ENCODE measurements at regions not wholly inside any gene's neighbourhood (a gene's known extent, or its start where the extent isn't known, plus 50 kb on each side); places are given as distances from the start of the nearest gene placed in this dataset.
"Not testable (repeated sequence)": the region's sequence is repeated elsewhere in the genome, so short reads cannot be mapped to it uniquely, and the experiment has no call there.

DNA sequence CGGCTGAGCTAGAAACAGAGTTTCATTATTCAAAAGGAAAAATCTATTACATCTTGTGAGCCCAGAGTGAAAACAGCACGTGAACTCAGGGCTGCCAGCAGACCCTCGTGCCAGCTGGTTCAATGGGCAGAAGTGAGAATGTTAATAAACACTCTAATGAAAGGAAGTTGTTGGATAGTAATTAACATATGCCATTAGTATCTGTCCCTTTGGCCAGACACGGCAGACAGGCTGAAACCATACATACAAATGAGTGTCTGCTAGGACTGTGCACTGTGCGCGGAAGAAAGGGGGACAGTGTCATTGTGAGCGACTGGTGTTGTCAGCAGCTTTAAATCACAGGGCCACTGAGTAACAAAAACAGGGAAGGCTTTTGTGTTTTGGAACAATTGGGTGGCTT is 121.9 kb upstream of the TSC22D1 start:
- DNase-seq, result no peak

DNA sequence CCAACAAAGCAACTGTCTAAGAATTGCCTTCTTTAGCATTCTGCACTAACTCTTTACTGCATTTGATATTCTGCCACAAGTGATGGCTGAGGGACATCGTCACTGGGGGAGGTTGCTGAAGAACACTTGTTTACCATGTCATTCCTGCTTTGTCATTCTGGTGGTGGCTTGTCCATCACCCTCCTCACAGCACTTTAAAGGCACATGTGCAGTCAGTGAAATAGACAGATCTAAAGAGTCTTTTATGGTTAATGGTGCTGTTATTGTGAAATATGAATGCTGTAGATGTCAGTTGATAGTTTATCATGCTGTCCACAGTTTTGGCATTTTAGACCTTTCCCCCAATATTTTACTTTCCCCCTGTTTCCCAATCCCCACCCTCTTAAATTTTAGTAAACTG is 120.9 kb upstream of the TSC22D1 start:
- no peak for DNase-seq

DNA sequence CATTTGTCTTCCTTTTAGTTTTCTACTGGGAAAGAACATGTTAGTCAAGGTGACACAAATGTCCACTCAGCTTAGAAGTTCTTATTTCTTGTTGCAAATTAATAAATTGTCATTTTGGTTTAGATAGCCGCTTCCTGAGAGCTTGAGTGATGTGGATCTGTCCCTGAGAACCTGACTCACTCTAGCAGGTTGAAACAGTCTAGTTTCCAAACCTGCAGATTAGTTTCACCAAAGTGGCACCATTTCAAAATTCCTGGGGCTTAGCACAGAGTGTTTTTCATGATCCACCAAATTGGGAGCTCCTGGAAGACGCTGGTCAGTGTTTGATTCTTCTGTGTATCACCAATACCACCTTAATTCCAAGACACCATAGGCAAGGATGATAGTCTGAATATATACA is 119.4 kb upstream of the TSC22D1 start:
- no peak for DNase-seq

DNA sequence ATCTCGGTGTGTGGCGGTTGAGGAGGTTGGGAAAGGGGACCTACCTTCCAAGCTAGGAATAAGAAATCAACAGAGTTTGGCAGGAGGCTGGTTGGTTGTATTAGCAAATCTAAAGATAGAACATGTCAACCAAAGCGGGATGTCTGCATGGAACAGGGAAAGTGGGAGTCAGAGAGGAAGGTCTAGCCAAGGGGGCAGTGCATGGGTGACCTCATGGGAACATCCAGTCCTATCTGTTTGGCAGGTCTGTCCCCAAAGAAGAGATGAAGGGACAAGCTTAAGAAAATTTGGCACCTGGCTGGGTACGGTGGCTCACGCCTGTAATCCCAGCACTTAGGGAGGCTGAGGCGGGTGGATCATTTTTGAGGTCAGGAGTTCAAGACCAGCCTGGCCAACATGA is 118.7 kb upstream of the TSC22D1 start:
- DNase-seq, result no peak

DNA sequence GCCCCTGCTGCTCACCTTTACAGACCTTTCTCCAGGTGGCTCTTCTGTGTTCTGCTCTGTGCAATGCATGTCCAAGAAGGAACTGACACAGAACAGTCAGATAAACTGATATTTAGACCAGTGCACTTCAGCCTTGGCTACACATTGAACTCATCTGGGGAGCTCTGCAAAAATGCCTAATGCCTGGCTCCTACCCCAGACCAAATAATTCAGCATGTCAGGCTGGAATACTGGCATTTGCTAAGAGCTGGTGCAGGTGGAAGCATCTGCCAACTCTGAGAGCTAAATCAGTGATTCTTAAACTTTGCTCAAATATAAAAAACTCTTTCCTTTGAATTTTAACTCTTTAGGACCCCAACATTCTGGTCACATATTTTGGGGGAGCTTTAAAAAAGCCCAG is 118.2 kb upstream of the TSC22D1 start:
- no peak for DNase-seq

DNA sequence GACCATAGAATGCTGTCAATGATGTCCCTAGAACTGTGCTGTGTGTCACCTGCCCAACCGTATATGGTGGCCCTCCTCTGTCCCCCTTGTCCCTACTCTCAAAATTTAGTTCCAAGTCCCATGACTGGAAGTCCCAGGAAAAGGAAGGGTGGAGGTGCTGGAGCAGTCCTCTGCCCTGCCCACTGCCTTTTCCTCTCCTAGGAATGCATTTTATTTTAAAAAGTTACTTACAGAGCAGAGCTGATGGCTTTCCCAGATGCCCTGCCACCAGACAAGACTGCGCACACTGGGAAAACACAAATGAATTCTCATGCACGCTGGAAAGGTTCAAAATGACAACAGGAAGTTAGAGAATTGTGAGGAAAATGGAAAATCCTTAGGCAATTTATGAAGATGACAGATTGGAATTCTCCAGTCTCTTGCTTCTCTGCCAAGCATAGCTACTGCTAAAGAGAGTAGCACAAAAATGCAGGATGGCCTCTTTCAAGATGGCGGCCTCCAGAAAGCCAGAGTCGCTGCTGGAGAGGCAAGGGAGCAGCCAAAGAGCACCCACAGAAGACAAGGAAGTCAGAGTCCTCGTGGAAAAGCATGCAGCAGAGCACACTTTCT is 117.1 kb upstream of the TSC22D1 start:
- no peak for DNase-seq

DNA sequence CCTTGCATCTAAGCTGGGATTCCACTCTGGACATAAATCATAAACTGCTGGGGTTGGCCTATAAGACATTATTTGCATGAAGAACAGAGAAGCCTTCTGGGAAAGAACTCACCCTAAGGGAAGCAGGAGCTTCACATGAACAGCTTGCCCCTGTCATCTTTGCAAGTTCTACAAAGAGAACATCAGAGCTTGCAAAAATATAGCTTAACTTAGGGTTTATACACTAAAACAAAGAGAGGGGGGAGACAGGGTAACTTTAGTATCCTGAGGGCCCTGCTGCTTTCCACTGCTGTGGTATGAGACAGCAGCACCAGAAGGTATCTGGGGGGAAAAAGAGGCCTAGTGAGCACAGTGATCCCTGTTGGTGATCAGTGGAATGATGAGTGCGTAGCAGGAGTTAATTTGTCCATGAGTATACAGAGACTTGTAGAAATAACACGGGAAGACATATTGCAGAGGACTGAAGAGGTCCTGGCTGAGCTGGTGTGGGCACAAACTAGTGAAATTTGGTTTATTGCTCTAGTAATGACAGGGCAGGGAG is 116.1 kb upstream of the TSC22D1 start:
- no peak for DNase-seq

DNA sequence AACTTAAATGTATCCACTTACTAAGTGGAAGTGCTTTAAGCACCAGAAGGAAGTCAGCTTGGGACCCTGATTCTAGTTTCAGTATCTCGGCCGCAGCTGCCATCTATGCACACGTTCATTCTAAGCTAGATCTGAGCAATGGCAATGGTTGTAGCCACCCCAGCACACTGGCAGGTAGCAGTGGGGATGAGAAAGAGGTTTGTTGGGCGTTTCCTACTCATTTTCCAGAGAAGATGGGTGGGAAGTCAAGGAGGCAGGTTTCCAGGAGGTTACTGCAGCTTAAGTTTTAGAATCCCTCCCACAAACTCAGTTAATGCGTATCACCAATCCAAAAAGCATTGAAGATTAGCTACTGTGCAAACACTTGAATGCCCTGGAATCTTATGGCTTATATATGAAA is 114.2 kb upstream of the TSC22D1 start:
- DNase-seq, result no peak

DNA sequence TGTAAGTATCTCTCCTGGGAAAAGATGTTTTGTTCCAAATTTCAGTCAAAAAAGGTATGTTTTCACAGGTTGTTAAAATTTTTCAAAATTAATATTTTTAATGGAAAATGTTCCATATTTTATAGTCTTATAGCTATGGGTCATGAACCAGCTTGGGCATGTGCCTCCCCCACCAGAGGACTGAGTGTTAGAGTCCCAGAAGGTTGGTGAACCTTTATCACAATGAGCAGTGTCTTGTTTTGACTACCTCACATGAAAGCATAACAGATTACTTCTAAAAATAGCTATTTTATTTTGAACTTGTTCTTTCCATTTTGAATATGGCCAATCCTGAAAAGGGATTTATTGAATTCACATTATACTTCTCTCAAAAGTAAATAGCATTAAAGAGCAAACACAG is 112.5 kb upstream of the TSC22D1 start:
- DNase-seq, result no peak

DNA sequence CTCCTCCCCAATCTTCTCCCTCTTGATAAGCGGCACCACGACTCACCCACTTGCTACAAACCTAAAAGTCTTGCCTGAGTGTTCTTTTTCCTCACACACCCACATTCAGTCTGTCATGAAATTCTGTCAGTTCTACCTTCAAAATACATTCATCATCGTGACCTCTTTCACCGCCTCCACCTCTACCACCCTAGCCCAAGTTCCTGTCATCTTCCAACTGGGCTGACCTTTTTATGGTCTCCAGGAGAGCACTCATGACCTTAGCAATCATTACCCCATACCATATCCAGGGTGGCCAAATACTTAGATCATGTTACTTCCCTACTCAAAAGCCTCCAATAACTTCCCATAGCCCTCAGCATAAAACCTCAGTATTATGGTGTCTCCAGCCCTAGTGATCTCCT is 110.4 kb upstream of the TSC22D1 start:
- DNase-seq, result peak; percentile 38 to 62 (median 54)

DNA sequence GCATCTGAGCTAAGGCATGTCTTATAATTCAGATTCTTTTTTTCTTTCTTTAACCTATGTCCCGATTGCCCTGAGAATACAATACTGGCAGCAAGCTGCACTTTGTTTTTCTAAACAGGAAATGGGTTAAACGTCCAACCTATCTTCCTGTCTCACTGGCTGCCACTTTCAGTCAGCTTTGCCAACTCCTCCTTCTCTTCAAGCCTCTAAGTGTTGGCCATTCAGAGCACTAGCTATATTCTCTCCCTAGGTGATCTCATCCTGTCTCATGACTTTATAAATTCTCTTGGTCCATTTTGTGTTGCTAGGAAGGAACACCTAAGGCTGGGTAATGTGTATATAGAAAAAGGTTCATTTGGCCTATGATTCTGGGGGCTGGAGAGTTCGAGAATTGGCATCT is 109.5 kb upstream of the TSC22D1 start:
- no peak for DNase-seq

DNA sequence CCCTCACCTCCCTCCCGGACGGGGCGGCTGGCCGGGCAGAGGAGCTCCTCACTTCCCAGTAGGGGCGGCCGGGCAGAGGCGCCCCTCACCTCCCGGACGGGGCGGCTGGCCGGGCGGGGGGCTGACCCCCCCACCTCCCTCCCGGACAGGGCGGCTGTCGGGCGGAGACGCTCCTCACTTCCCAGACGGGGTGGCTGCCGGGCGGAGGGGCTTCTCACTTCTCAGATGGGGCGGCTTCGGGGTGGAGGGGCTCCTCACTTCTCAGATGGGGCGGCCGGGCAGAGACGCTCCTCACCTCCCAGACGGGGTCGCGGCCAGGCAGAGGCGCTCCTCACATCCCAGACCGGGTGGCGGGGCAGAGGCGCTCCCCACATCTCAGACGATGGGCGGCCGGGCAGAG is 106.3 kb upstream of the TSC22D1 start:
- not testable (repeated sequence) for DNase-seq

DNA sequence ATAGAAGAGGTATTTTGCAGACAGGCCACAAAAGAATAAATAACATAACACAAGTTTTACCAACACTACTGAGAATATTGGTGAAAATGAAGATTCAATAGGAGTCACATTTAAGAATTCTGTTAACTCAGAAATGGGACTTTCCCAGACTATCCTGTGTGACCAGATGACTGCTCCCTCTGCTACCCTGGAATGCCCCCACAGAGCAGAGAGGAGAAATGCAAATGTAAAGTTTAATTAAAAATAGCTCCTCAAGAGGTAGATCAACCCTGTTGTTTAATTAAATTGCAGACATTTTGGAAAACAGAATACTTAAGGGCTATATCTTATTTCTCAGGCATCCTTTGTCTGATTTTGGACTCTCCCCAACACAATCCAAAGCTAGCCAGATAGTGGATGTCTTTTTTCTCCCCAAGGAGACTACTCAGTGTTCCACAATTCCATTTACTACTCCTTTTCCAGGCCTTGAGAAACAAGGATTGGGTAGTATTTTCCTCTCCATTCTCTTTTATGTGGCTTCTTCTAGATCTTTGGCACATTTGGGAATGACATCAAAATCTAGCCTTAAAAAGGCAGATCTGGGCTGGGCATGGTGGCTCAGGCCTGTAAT is 104.7 kb upstream of the TSC22D1 start:
- DNase-seq, result peak; percentile 37 to 49 (median 40)

DNA sequence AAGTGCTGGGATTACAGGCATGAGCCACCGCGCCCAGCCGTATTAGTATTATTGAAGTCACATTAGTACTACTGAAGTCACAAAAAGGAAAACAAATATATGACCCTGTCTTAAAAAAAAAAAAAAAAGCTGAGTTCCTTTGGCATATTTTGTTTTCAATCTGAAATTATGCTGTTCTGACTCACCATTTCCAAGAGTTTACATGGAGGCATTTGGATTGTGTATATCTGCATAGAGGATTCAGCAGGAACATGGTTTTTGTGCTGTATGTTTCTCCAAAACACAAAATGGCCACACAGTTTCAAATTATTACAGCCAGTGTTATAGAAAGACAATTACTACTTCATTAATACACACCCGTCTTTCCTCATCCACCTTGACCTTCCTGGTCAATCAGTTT is 103.5 kb upstream of the TSC22D1 start:
- DNase-seq, result no peak

DNA sequence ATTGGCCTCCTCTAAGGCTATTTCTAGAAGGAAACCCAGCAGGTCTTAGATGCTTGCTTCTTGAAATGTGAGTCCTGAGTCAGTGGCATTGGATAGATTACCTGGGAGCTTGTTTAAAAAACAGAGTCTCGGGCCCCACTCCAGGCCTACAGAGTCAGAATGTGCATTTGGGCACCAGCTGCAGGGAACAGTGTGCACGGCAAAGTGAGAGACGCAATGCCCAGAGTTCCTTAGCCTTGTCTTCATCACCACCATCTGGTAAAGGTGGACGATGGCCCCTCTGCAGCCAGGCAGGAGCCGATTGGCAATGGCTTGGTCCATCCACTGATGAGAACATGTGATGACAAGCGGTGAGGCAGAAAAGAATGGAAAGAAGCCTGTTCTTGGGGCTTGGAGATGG is 102.1 kb upstream of the TSC22D1 start:
- no peak for DNase-seq

DNA sequence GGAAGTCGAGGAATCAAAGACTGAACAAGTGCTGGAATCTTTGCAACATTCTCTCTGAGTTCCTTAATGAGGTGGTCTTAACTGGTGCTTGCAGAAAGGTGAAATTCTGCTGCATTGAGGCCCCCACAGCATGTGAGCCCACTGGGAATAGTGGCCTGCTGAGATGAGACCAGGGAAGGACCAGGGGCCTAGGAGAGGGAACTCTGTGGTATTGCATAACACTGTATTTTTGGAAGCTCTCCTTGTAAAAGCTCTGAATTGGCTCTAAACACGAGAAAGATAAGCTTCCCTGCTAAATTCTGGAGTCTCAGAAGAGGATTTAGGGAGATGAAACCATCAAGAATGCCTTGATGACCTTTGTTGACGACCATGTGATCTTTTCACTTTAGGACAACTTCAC is 100.4 kb upstream of the TSC22D1 start:
- DNase-seq, result no peak

DNA sequence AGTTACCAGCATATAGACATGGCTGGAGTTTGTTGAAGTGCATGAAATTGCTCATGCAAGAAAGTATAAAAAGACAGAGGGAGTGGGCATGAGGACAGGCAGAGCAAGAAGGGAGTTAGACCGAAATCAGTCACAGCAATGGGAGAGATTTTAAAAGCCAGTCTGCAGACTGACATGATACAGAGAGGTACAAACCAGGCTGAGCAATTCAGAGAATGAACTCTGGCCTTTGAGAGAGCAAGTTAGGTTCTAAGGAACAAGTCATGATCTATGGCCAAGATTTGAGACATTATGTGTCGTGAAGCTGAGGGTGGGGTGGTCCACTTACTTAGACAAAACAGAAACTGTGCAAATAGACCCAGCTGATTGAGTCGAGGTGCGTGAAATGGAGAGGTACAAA is 93.4 kb upstream of the TSC22D1 start:
- DNase-seq, result no peak

DNA sequence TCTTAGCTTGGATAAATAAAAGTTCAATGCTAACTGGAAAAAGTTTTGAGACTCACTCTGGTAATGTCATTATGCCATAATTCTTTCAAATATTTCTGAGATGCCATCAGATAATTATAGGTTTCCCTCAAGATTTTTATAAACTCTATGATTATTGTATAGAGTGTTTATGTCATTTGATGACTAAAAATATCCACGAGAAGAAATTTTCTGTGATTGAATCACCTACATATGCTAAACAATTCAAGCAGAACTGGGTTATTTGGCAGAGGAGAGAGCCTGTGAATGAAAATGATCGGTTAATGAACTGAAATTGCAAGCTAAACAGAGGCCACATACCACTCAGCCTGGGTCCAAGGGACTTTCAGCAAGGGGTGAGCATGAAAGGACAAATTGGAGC is 92.6 kb upstream of the TSC22D1 start:
- no peak for DNase-seq

DNA sequence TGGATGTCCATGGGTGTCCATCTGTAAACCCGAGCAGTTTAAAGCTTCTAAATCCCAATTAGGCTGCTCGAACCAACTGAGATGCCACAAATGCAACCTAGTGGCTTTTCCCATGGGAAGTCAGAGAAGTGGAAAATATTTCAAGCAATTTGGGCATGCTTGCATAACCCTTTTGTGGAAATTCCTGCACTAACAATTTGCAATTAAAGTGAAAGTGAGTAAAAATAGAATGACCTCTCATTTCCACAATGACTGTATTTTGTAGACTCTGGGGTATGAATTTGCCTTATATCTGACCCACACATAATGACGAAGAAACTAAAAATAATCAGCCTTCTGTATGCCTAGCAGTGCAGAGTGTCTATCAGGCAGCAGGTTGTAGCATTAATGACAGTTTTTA is 91.8 kb upstream of the TSC22D1 start:
- DNase-seq, result peak; percentile 17 to 67 (median 35)

DNA sequence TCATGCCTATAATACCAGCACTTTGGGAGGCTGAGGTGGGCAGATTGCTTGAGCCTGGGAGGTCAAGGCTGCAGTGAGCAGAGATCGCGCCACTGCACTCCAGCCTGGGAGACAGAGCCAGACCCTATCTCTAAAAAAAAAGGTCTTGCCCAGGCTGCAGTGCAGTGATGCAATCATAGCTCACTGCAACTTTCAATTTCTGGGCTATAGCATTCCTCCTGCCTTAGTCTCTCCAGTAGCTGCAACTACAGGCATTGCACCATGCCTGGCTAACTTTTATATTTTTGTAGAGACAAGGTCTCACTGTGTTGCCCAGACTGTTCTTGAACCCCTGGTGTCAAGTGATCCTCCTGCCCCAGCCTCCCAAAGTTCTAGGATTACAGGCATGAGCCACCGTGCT is 90.4 kb upstream of the TSC22D1 start:
- DNase-seq, result not testable (repeated sequence)

DNA sequence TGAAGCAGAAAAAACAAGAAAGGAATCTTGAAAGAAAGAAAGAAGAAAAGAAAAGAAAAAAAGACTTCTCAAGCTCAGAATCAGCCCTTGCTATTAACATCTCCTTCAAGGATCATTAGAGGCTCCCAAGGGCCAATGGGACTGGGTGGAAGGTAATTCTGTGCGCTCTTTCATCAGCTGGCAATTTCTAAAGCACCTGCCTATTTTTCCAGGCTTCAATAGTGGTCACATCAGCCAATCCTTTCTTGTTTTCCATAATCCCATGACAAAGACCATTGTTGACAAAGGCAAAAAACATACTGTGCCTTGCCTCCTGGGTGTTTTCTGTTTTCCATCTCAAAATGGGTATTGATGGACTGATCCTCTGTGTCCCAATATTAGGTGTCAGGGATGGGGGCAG is 88.2 kb upstream of the TSC22D1 start:
- DNase-seq, result no peak

DNA sequence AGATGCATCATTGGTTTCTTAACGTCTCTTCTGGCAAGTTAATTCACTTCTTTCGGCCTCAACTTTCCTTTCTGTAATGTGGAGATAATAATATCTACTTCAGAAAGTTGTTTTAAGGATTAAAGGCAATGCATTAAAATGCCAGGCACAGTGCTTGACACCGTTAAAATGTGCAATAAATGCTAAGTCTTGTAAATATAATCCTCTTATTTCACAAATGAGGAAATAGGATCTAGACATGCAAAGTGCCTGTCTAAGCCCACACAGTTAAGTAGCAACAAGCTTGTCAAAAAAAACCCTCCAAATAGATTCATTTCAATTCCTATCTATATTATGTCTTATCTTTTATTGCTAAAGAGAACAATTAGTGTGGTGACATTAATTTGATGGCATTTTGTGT is 86.4 kb upstream of the TSC22D1 start:
- DNase-seq, result no peak

DNA sequence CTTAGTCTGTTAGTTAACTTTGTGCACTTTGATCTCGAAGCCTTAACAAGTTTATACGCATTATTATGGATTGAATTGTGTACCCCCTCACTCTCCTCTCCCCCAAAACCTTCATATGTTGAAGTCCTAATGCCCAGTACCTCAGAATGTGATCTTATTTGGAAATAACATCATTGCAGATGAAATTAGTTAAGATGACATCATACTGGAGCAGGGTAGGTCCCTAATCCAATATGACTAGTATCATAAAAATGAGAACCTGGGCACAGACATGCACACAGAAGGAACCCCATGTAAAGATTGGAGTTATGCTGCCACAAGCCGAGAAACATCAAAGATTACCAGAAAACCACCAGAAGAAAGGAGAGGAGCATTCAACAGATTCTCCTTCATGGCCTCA is 85.8 kb upstream of the TSC22D1 start:
- peak in 1 of 3 donors; percentile 9 for DNase-seq

DNA sequence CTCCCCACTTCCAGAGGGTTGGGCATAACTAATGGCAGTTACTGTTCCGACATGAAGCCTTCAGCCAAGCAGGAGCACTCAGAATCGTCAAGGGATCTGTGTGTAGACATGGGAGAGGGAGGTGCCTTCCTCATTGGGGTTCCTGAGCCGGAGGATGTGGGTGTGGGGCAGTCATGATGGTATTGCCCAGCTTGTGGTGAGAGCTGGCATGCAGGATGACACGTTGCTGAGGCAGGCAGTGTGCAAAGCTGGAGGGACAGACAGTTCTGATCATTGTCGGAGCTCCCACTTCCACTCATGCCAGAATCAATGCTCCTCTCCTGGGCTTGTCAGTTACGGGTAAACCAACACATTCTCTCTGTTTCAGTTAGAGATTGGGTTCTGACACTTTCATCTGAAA is 83.9 kb upstream of the TSC22D1 start:
- peak; percentile 26 to 32 (median 27) for DNase-seq
